Aorta (tissue), 5 donors: ENCODE measurements at regions not wholly inside any gene's neighbourhood (a gene's known extent, or its start where the extent isn't known, plus 50 kb on each side); places are given as distances from the start of the nearest gene placed in this dataset.

Source experiments
- ATAC-seq: fragments of 200-7000 bp; cut with Tn5 transposase; one replicate; pipeline ENCODE4 v1.9.1; 2022; ENCODE audit warnings: moderate library complexity; ENCODE audit not compliant: low FRiP score
- DNase-seq, 2 donors: peaks; one replicate each; pipeline ENCODE4 v3.0.0-alpha.2; 2020
- H3K27ac ChIP-seq, 2 donors: one replicate each; pipeline ENCODE4 v1.5.1; 2013; ENCODE audit warnings: low read length in 2 of 2, mild to moderate bottlenecking in 2 of 2, moderate library complexity in 2 of 2, control low read depth in 1 of 2, inconsistent platforms in 1 of 2, low read depth in 1 of 2
- H3K27me3 ChIP-seq, 2 donors: one replicate each; pipeline ENCODE4 v1.6.1; 2013; ENCODE audit warnings: control low read depth in 1 of 2, low read length in 1 of 2, mild to moderate bottlenecking in 1 of 2, moderate library complexity in 1 of 2; ENCODE audit not compliant: insufficient read depth in 2 of 2, control insufficient read depth in 1 of 2
- H3K36me3 ChIP-seq, 2 donors: one replicate each; pipeline ENCODE4 v1.6.1; 2013; ENCODE audit warnings: control low read depth in 1 of 2, low read length in 1 of 2, mild to moderate bottlenecking in 1 of 2; ENCODE audit not compliant: insufficient read depth in 2 of 2, control insufficient read depth in 1 of 2
- H3K4me1 ChIP-seq, 2 donors: one replicate each; pipeline ENCODE4 v1.6.1; 2013; ENCODE audit warnings: low read length in 2 of 2, control low read depth in 1 of 2, mild to moderate bottlenecking in 1 of 2, moderate library complexity in 1 of 2; ENCODE audit not compliant: insufficient read depth in 2 of 2, control insufficient read depth in 1 of 2
- H3K4me3 ChIP-seq, 2 donors: one replicate each; pipeline ENCODE4 v1.5.1; 2013; ENCODE audit warnings: low read length in 2 of 2, control low read depth in 1 of 2, mild to moderate bottlenecking in 1 of 2
- H3K9me3 ChIP-seq: one replicate; pipeline ENCODE4 v1.6.1; 2013; ENCODE audit warnings: mild to moderate bottlenecking, low read length; ENCODE audit not compliant: control insufficient read depth
- WGBS, 2 donors: extraction: QIAGEN DNeasy Blood & Tissue Kit; methylation state at CpG; one replicate each; pipeline ENCODE4 v1.1.7; 2013; 5-methylcytosine and 5-hydroxymethylcytosine counted together
- intact Hi-C, 2 donors: fragments of 100-400 bp; cut with DNase I; formaldehyde crosslinking; loops; one replicate each; pipeline versions ENCODE4 v1.14.2 to v1.15.0; 2022
- donor health status: healthy with polysubstance abuse.
- donor health status: Bipolar disorder and iron deficiency.
- donor health status: DM: no; HTN: no; CAD: no.
- donor health status: DM: no; HTN: no; CAD: no.
- donor health status: DM: yes; HTN: yes; CAD: no.

GRCh38 chr4:178556796-178557195 lies 1114.6 kb upstream of the AGA start:
- no peak overlapping the region for H3K27ac ChIP-seq
- ATAC-seq (no peak), DNase-seq (no peak)
- H3K4me1 ChIP-seq, result no peaks in the 10 kb centered on the region
- no peak overlapping the region for H3K4me3 ChIP-seq
- no peaks in the 10 kb centered on the region for H3K27me3 ChIP-seq
- no peaks in the 10 kb centered on the region for H3K36me3 ChIP-seq
- no peaks in the 10 kb centered on the region for H3K9me3 ChIP-seq
- intact Hi-C loops, result no loop called here
- 47 to 49% methylated on average over 2 of the region's 2 CpGs for WGBS, 2 donors

- WGBS, 2 donors, result 94 to 96% methylated on average over 7 of the region's 7 CpGs
- no peaks in the 10 kb centered on the region for H3K36me3 ChIP-seq
- H3K9me3 ChIP-seq, result no peaks in the 10 kb centered on the region
- no peak for DNase-seq
- no peaks in the 10 kb centered on the region for H3K27me3 ChIP-seq
- H3K4me1 ChIP-seq, result no peaks in the 10 kb centered on the region
- no peak overlapping the region for H3K4me3 ChIP-seq
- no peak overlapping the region for H3K27ac ChIP-seq
- ATAC-seq, result no peak
- intact Hi-C loops, result no loop called here
Measured at GRCh38 chr4:178577933-178578332, 1135.7 kb upstream of the AGA start.

GRCh38 chr4:178595500-178596138 lies 1153.4 kb upstream of the AGA start:
- Histone ChIP-seq H3K27me3 (no peaks in the 10 kb centered on the region), H3K27ac (no peak overlapping the region), H3K9me3 (no peaks in the 10 kb centered on the region), H3K36me3 (no peaks in the 10 kb centered on the region), H3K4me3 (no peak overlapping the region), H3K4me1 (no peaks in the 10 kb centered on the region)
- intact Hi-C loops, result no loop called here
- ATAC-seq, result no peak
- WGBS, 2 donors, result 77 to 78% methylated on average over 6 of the region's 6 CpGs
- DNase-seq, result no peak

- H3K4me1 ChIP-seq, result no peaks in the 10 kb centered on the region
- intact Hi-C loops, result no loop called here
- H3K27me3 ChIP-seq, result no peaks in the 10 kb centered on the region
- no peak overlapping the region for H3K27ac ChIP-seq
- H3K9me3 ChIP-seq, result no peaks in the 10 kb centered on the region
- ATAC-seq (no peak), DNase-seq (no peak)
- no peak overlapping the region for H3K4me3 ChIP-seq
- 47 to 62% methylated on average over 1 of the region's 1 CpG for WGBS, 2 donors
- no peaks in the 10 kb centered on the region for H3K36me3 ChIP-seq
Measured at GRCh38 chr4:178598672-178599071, 1156.4 kb upstream of the AGA start.

GRCh38 chr4:178599521-178599920 lies 1157.3 kb upstream of the AGA start:
- no peak for ATAC-seq
- intact Hi-C loops, result no loop called here

GRCh38 chr4:178602833-178603232 lies 1160.6 kb upstream of the AGA start:
- intact Hi-C loops, result no loop called here
- ATAC-seq, result no peak

More at GRCh38 chr4:178599521-178599920, 1157.3 kb upstream of the AGA start:
- H3K36me3 ChIP-seq, result no peaks in the 10 kb centered on the region
- H3K4me3 ChIP-seq, result no peak overlapping the region
- H3K27ac ChIP-seq, result no peak overlapping the region
- no peak for DNase-seq
- H3K4me1 ChIP-seq, result no peaks in the 10 kb centered on the region
- H3K27me3 ChIP-seq, result no peaks in the 10 kb centered on the region
- no peaks in the 10 kb centered on the region for H3K9me3 ChIP-seq

GRCh38 chr4:178611062-178611461 lies 1168.8 kb upstream of the AGA start:
- Histone ChIP-seq H3K27me3 (no peaks in the 10 kb centered on the region), H3K27ac (no peak overlapping the region), H3K4me1 (no peaks in the 10 kb centered on the region), H3K36me3 (no peaks in the 10 kb centered on the region), H3K9me3 (no peaks in the 10 kb centered on the region), H3K4me3 (no peak overlapping the region)
- intact Hi-C loops, result no loop called here
- 90 to 98% methylated on average over 2 of the region's 2 CpGs for WGBS, 2 donors
- DNase-seq, result no peak
- ATAC-seq, result no peak

More at GRCh38 chr4:178602833-178603232, 1160.6 kb upstream of the AGA start:
- WGBS, 2 donors, result 49 to 50% methylated on average over 2 of the region's 2 CpGs
- Histone ChIP-seq H3K36me3 (no peaks in the 10 kb centered on the region), H3K27ac (no peak overlapping the region), H3K27me3 (no peaks in the 10 kb centered on the region), H3K9me3 (no peaks in the 10 kb centered on the region), H3K4me1 (no peaks in the 10 kb centered on the region), H3K4me3 (no peak overlapping the region)
- DNase-seq, result no peak

GRCh38 chr4:178612733-178613132 lies 1170.5 kb upstream of the AGA start:
- Histone ChIP-seq H3K27ac (no peak overlapping the region), H3K4me1 (no peaks in the 10 kb centered on the region), H3K36me3 (no peaks in the 10 kb centered on the region), H3K9me3 (no peaks in the 10 kb centered on the region), H3K27me3 (no peaks in the 10 kb centered on the region), H3K4me3 (no peak overlapping the region)
- intact Hi-C loops, result no loop called here
- WGBS, 2 donors, result 75 to 76% methylated on average over 4 of the region's 4 CpGs
- DNase-seq (no peak), ATAC-seq (no peak)

- no peak for DNase-seq
- no peak overlapping the region for H3K27ac ChIP-seq
- intact Hi-C loops, result no loop called here
- H3K4me3 ChIP-seq, result no peak overlapping the region
- no peaks in the 10 kb centered on the region for H3K27me3 ChIP-seq
- H3K36me3 ChIP-seq, result no peaks in the 10 kb centered on the region
- WGBS, 2 donors, result 95% methylated on average over 1 of the region's 1 CpG
- H3K4me1 ChIP-seq, result no peaks in the 10 kb centered on the region
- H3K9me3 ChIP-seq, result no peaks in the 10 kb centered on the region
- ATAC-seq, result no peak
Measured at GRCh38 chr4:178632415-178632814, 1190.2 kb upstream of the AGA start.
